Caco-2 (cell line): ENCODE measurements at regions not wholly inside any gene's neighbourhood (a gene's known extent, or its start where the extent isn't known, plus 50 kb on each side); places are given as distances from the start of the nearest gene placed in this dataset.
A peak's percentile ranks its signal among the peaks of the same experiment; 100 is the strongest.

Experiments
- BruUV-seq: library from RNA; stranded (reverse); fragments of 400-500 nt; replicated peaks from 2 replicates; lab custom pipeline; 2021; lab: Mats Ljungman, UMichigan
- CTCF ChIA-PET: fragments of 300-600 bp; sonication (Branson Sonifier 250); formaldehyde crosslinking; loops from one replicate; lab custom pipeline; 2022; ENCODE audit warnings: antibody characterized with exemption; lab: Charles Lee
- POLR2A ChIA-PET: fragments of 300-600 bp; sonication (Branson Sonifier 250); formaldehyde crosslinking; loops from one replicate; lab custom pipeline; 2022; ENCODE audit warnings: antibody characterized with exemption; lab: Charles Lee
- DNase-seq, 2 experiments: peaks; one replicate each; pipeline versions ENCODE4 v3.0.0 to v3.0.0-alpha.2; 2020 to 2022
- H3K27me3 ChIP-seq: replicated peaks from 2 replicates; pipeline ENCODE4 v1.6.0; 2011; ENCODE audit warnings: low read length; ENCODE audit not compliant: control insufficient read depth, insufficient read depth
- H3K36me3 ChIP-seq: 2 replicates; pipeline ENCODE4 v1.5.1; 2011; ENCODE audit warnings: low read length; ENCODE audit not compliant: control insufficient read depth, insufficient read depth
- H3K4me1 ChIP-seq: fragments of 250-450 bp; sonication (Bioruptor Pico); 2 replicates; pipeline ENCODE4 v1.5.1; 2020; ENCODE audit warnings: mild to moderate bottlenecking
- H3K4me3 ChIP-seq: 2 replicates; pipeline ENCODE4 v1.5.1; 2011; ENCODE audit warnings: low read depth, mild to moderate bottlenecking, control low read depth, low read length
- H3K9me3 ChIP-seq: fragments of 250-450 bp; sonication (Bioruptor Pico); 2 replicates; pipeline ENCODE4 v1.5.1; 2020; ENCODE audit warnings: mild to moderate bottlenecking, moderate library complexity
- H3K27ac Mint-ChIP-seq: one replicate; pipeline ENCODE4 v1.8.0; 2022; ENCODE audit warnings: mixed read lengths; ENCODE audit not compliant: unreplicated experiment
- H3K27me3 Mint-ChIP-seq: one replicate; pipeline ENCODE4 v1.8.0; 2022; ENCODE audit warnings: mixed read lengths; ENCODE audit not compliant: insufficient read depth, unreplicated experiment
- H3K36me3 Mint-ChIP-seq: one replicate; pipeline ENCODE4 v1.8.0; 2022; ENCODE audit warnings: mild to moderate bottlenecking, mixed read lengths; ENCODE audit not compliant: insufficient read depth, unreplicated experiment
- H3K4me1 Mint-ChIP-seq: one replicate; pipeline ENCODE4 v1.8.0; 2022; ENCODE audit warnings: low read depth, mixed read lengths; ENCODE audit not compliant: unreplicated experiment
- H3K4me3 Mint-ChIP-seq: one replicate; pipeline ENCODE4 v1.8.0; 2022; ENCODE audit warnings: mild to moderate bottlenecking, moderate library complexity, mixed read lengths; ENCODE audit not compliant: unreplicated experiment
- H3K9me3 Mint-ChIP-seq: one replicate; pipeline ENCODE4 v1.8.0; 2022; ENCODE audit warnings: mixed read lengths; ENCODE audit not compliant: unreplicated experiment
- CTCF ChIP-seq, 2 experiments: fragments of 200-600 bp in 1 of 2; IDR thresholded peaks; 1 replicate in 1 of 2; 2 replicates in 1 of 2; pipeline versions ENCODE4 v1.5.1 to v1.8.0; 2011 to 2022; ENCODE audit warnings: antibody characterized with exemption in 1 of 2, control low read depth in 1 of 2, inconsistent platforms in 1 of 2, low read depth in 1 of 2, low read length in 1 of 2, mild to moderate bottlenecking in 1 of 2, moderate library complexity in 1 of 2; ENCODE audit not compliant: insufficient read depth in 1 of 2, severe bottlenecking in 1 of 2, unreplicated experiment in 1 of 2
- intact Hi-C: fragments of 100-400 bp; cut with micrococcal nuclease; formaldehyde crosslinking; loops from one replicate; pipeline ENCODE4 v1.10.0; 2022; ENCODE audit not compliant: unreplicated experiment

- Histone ChIP-seq H3K36me3 (no peaks in the 10 kb centered on the region), H3K27me3 (no peaks in the 10 kb centered on the region), H3K9me3 (no peaks in the 10 kb centered on the region), H3K4me3 (no peak overlapping the region), H3K4me1 (peaks cover 15% of the 10 kb centered on the region)
- no peak for TF ChIP-seq CTCF (IDR thresholded peaks at IDR 0.05; ENCODE audit: insufficient read depth in 1 of 2, low read depth in 1 of 2, low read length in 1 of 2, severe bottlenecking in 1 of 2, unreplicated experiment in 1 of 2)
- no peaks in the 10 kb centered on the region for H3K36me3 Mint-ChIP-seq
- no peak overlapping the region for H3K4me3 Mint-ChIP-seq
- H3K9me3 Mint-ChIP-seq, result no peaks in the 10 kb centered on the region
- no peak overlapping the region for H3K27ac Mint-ChIP-seq
- BruUV-seq, result no TSS peak
- POLR2A ChIA-PET, result no interaction called here
- intact Hi-C loops, result loop anchor here (10.0 kb wide), 1 partner anchor 204 kb away; no protein-coding TSS in a partner anchor
- H3K4me1 Mint-ChIP-seq, result peaks cover 31% of the 10 kb centered on the region
- CTCF ChIA-PET, result no interaction called here
- DNase-seq, result no peak
- no peaks in the 10 kb centered on the region for H3K27me3 Mint-ChIP-seq
Measured at GRCh38 chr12:67740711-67741110, 92.2 kb downstream of the DYRK2 start.

- Histone ChIP-seq H3K4me1 (peaks cover 15% of the 10 kb centered on the region), H3K9me3 (no peaks in the 10 kb centered on the region), H3K36me3 (no peaks in the 10 kb centered on the region), H3K27me3 (no peaks in the 10 kb centered on the region), H3K4me3 (no peak overlapping the region)
- no peaks in the 10 kb centered on the region for H3K9me3 Mint-ChIP-seq
- no peaks in the 10 kb centered on the region for H3K27me3 Mint-ChIP-seq
- intact Hi-C loops, result loop anchor here (10.0 kb wide), 1 partner anchor 204 kb away; no protein-coding TSS in a partner anchor
- no peak for TF ChIP-seq CTCF (IDR thresholded peaks at IDR 0.05; ENCODE audit: insufficient read depth in 1 of 2, low read depth in 1 of 2, low read length in 1 of 2, severe bottlenecking in 1 of 2, unreplicated experiment in 1 of 2)
- no peak overlapping the region for H3K27ac Mint-ChIP-seq
- CTCF ChIA-PET, result no interaction called here
- POLR2A ChIA-PET, result no interaction called here
- no peak overlapping the region for H3K4me3 Mint-ChIP-seq
- no peaks in the 10 kb centered on the region for H3K36me3 Mint-ChIP-seq
- peaks cover 28% of the 10 kb centered on the region for H3K4me1 Mint-ChIP-seq
- BruUV-seq, result no TSS peak
- no peak for DNase-seq
Measured at GRCh38 chr12:67741270-67741669, 92.7 kb downstream of the DYRK2 start.

GRCh38 chr12:67742461-67742860 is 93.9 kb downstream of the DYRK2 start:
- H3K9me3 Mint-ChIP-seq, result no peaks in the 10 kb centered on the region
- ChIA-PET POLR2A (no interaction called here), CTCF (no interaction called here)
- peaks cover 29% of the 10 kb centered on the region for H3K4me1 Mint-ChIP-seq
- H3K9me3 ChIP-seq, result no peaks in the 10 kb centered on the region
- intact Hi-C loops, result loop anchor here (10.0 kb wide), 1 partner anchor 202 kb away; no protein-coding TSS in a partner anchor
- H3K36me3 ChIP-seq, result no peaks in the 10 kb centered on the region
- DNase-seq, result peak in 1 of 2 experiments; percentile 27
- no peaks in the 10 kb centered on the region for H3K36me3 Mint-ChIP-seq
- BruUV-seq, result no TSS peak
- no peak for TF ChIP-seq CTCF (IDR thresholded peaks at IDR 0.05; ENCODE audit: insufficient read depth in 1 of 2, low read depth in 1 of 2, low read length in 1 of 2, severe bottlenecking in 1 of 2, unreplicated experiment in 1 of 2)
- no peak overlapping the region for H3K4me3 Mint-ChIP-seq
- peak overlapping the region; percentile 73 for H3K27ac Mint-ChIP-seq
- H3K4me3 ChIP-seq, result no peak overlapping the region
- no peaks in the 10 kb centered on the region for H3K27me3 Mint-ChIP-seq
- peaks cover 26% of the 10 kb centered on the region for H3K4me1 ChIP-seq
- H3K27me3 ChIP-seq, result no peaks in the 10 kb centered on the region
